Neural progenitor cell (in vitro differentiated cells): ENCODE measurements at regions not wholly inside any gene's neighbourhood (a gene's known extent, or its start where the extent isn't known, plus 50 kb on each side); places are given as distances from the start of the nearest gene placed in this dataset.

Experiments
- EZH2 ChIP-seq: fragments of 200-600 bp; sonication (generic); IDR thresholded peaks from 2 replicates; pipeline ENCODE4 v1.6.1; 2017; ENCODE audit warnings: antibody characterized with exemption, mild to moderate bottlenecking, moderate library complexity
- TF ChIP-seq, protein P1 (sequence below): fragments of 200-600 bp; sonication (generic); IDR thresholded peaks from 2 replicates; pipeline ENCODE4 v1.5.1; 2017; ENCODE audit warnings: antibody characterized with exemption, mild to moderate bottlenecking

DNA sequence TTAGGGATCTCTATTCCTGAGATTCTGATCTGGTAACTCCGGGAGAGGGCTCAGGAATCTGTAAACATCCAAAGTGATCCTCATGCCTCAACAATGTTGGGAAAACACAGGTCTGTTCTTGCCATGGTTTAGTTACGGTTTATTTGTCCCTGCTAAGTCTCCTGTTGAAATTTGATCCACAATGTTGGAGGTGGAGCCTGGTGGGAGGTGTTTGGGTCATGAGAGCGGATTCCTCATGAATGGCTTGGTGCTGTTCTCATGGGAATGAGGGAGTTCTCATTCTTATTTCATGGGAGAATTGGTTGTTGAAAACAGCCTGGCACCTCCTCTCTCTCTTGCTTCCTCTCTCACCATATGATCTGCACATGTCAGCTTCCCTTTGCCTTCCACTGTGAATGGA lies 608.6 kb upstream of the GOT2 start:
- TF ChIP-seq, protein P1, sequence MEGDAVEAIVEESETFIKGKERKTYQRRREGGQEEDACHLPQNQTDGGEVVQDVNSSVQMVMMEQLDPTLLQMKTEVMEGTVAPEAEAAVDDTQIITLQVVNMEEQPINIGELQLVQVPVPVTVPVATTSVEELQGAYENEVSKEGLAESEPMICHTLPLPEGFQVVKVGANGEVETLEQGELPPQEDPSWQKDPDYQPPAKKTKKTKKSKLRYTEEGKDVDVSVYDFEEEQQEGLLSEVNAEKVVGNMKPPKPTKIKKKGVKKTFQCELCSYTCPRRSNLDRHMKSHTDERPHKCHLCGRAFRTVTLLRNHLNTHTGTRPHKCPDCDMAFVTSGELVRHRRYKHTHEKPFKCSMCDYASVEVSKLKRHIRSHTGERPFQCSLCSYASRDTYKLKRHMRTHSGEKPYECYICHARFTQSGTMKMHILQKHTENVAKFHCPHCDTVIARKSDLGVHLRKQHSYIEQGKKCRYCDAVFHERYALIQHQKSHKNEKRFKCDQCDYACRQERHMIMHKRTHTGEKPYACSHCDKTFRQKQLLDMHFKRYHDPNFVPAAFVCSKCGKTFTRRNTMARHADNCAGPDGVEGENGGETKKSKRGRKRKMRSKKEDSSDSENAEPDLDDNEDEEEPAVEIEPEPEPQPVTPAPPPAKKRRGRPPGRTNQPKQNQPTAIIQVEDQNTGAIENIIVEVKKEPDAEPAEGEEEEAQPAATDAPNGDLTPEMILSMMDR: no peak
- no peak for TF ChIP-seq EZH2
